ENCODE measurements at regions not wholly inside any gene's neighbourhood (a gene's known extent, or its start where the extent isn't known, plus 50 kb on each side); places are given as distances from the start of the nearest gene placed in this dataset.

DNA sequence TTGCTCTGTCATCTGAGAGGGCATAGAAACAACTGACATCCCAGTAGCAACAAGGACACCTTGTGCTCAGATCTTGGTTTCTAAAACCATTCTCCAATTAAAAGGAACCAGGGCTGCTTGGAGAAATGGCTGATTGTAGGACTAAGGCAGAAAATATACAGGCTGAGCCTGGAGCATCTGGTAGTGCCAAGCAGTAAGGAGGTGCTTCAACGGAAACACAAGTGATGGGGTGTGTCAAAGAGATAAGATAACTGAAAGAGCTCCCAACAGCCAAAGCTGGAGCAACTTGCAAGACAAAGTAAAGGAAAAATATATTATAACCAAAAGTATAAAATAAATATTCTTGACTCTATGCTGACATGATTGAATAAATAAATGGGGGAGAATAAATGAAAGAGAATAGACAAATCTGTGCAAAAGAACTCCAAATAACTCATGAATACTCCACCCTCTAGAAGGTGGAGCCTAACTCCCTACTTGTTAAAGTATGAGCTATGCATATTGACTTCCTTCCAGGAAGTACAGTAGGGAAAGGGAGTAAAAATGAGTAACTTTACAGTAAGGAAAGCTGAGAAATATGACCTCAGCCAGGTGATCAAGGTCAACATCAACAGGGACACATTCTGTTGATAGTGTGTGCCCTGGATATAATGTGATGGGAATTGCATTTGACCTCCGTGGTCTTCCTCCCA, 162.4 kb downstream of the NOC3L start:
- Histone ChIP-seq H3K27ac (replicated peaks) (no peak overlapping the region), H3K27me3 (ENCODE audit: insufficient read depth, poor library complexity, severe bottlenecking) (no peaks in the 10 kb centered on the region), H3K4me3 (replicated peaks; ENCODE audit: insufficient read depth, low read length) (no peak overlapping the region)
- DNase-seq (ENCODE audit: low read depth in 1 of 2, low spot score in 1 of 2): no peak
- TF ChIP-seq POLR2AphosphoS5 (IDR thresholded peaks at IDR 0.05; ENCODE audit: low read depth) (no peak), GABPA (IDR thresholded peaks at IDR 0.05; ENCODE audit: low read depth) (no peak), SPI1 (IDR thresholded peaks at IDR 0.05; ENCODE audit: borderline replicate concordance, low read depth) (no peak)
- TF ChIP-seq, protein P1, sequence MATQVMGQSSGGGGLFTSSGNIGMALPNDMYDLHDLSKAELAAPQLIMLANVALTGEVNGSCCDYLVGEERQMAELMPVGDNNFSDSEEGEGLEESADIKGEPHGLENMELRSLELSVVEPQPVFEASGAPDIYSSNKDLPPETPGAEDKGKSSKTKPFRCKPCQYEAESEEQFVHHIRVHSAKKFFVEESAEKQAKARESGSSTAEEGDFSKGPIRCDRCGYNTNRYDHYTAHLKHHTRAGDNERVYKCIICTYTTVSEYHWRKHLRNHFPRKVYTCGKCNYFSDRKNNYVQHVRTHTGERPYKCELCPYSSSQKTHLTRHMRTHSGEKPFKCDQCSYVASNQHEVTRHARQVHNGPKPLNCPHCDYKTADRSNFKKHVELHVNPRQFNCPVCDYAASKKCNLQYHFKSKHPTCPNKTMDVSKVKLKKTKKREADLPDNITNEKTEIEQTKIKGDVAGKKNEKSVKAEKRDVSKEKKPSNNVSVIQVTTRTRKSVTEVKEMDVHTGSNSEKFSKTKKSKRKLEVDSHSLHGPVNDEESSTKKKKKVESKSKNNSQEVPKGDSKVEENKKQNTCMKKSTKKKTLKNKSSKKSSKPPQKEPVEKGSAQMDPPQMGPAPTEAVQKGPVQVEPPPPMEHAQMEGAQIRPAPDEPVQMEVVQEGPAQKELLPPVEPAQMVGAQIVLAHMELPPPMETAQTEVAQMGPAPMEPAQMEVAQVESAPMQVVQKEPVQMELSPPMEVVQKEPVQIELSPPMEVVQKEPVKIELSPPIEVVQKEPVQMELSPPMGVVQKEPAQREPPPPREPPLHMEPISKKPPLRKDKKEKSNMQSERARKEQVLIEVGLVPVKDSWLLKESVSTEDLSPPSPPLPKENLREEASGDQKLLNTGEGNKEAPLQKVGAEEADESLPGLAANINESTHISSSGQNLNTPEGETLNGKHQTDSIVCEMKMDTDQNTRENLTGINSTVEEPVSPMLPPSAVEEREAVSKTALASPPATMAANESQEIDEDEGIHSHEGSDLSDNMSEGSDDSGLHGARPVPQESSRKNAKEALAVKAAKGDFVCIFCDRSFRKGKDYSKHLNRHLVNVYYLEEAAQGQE (IDR thresholded peaks at IDR 0.05; ENCODE audit: insufficient replicate concordance, low read depth): no peak
- TF ChIP-seq, protein P2, sequence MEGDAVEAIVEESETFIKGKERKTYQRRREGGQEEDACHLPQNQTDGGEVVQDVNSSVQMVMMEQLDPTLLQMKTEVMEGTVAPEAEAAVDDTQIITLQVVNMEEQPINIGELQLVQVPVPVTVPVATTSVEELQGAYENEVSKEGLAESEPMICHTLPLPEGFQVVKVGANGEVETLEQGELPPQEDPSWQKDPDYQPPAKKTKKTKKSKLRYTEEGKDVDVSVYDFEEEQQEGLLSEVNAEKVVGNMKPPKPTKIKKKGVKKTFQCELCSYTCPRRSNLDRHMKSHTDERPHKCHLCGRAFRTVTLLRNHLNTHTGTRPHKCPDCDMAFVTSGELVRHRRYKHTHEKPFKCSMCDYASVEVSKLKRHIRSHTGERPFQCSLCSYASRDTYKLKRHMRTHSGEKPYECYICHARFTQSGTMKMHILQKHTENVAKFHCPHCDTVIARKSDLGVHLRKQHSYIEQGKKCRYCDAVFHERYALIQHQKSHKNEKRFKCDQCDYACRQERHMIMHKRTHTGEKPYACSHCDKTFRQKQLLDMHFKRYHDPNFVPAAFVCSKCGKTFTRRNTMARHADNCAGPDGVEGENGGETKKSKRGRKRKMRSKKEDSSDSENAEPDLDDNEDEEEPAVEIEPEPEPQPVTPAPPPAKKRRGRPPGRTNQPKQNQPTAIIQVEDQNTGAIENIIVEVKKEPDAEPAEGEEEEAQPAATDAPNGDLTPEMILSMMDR (IDR thresholded peaks at IDR 0.05; ENCODE audit: insufficient read depth, low read length): no peak

DNA sequence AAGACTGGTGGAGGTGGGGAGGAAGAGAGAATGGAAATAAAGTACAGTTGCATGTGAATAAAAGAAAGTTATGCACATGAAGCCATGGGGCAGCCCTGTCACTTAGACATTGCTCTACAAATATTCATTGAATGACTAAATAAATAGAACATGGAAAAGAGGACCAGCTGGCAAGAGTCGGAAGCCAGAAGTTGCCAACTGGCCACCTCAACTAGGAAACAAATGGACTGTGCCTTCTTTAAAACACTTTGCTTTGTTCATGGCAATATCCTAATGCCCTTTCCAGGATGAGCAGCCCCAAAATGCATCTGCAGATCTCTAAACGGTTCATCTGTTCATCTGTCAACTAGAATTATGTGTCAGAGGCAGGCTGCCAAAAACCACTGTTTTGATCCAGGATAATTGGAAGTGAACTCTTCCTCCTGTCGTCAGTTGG, 157.3 kb downstream of the NOC3L start:
- TF ChIP-seq GABPA (IDR thresholded peaks at IDR 0.05; ENCODE audit: low read depth): no peak
- TF ChIP-seq, protein P1 (IDR thresholded peaks at IDR 0.05; ENCODE audit: insufficient replicate concordance, low read depth): no peak
- TF ChIP-seq POLR2AphosphoS5 (IDR thresholded peaks at IDR 0.05; ENCODE audit: low read depth): no peak
- TF ChIP-seq, protein P2 (IDR thresholded peaks at IDR 0.05; ENCODE audit: insufficient read depth, low read length): no peak
- no peak for TF ChIP-seq SPI1 (IDR thresholded peaks at IDR 0.05; ENCODE audit: borderline replicate concordance, low read depth)
- Histone ChIP-seq H3K27me3 (ENCODE audit: insufficient read depth, poor library complexity, severe bottlenecking) (peaks cover 2% of the 10 kb centered on the region), H3K27ac (replicated peaks) (no peak overlapping the region), H3K4me3 (replicated peaks; ENCODE audit: insufficient read depth, low read length) (no peak overlapping the region)
- no peak for DNase-seq (ENCODE audit: low read depth in 1 of 2, low spot score in 1 of 2)

DNA sequence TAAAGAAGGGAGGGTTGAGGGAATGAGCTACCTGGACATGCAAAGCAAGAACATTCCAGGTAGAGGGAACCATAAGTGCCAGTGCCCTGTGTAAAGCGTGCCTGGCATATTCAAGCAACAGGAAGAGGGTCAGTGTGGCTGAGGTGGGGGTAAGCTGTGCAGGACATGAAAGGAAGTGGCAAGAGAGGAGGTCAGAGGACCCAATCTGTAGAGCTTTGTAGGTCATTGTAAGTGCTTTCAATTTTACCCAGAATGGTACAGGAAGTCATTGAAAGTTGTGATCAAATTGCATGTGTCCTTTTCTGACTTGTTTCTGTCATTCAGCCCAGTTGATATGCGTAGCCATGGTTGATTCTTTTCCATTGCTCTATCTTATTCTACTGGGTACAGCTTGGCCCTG, 156.6 kb downstream of the NOC3L start:
- TF ChIP-seq, protein P2 (IDR thresholded peaks at IDR 0.05; ENCODE audit: insufficient read depth, low read length): no peak
- no peak overlapping the region for H3K4me3 ChIP-seq (replicated peaks; ENCODE audit: insufficient read depth, low read length)
- peaks cover 2% of the 10 kb centered on the region for H3K27me3 ChIP-seq (ENCODE audit: insufficient read depth, poor library complexity, severe bottlenecking)
- H3K27ac ChIP-seq (replicated peaks): no peak overlapping the region
- no peak for DNase-seq (ENCODE audit: low read depth in 1 of 2, low spot score in 1 of 2)

DNA sequence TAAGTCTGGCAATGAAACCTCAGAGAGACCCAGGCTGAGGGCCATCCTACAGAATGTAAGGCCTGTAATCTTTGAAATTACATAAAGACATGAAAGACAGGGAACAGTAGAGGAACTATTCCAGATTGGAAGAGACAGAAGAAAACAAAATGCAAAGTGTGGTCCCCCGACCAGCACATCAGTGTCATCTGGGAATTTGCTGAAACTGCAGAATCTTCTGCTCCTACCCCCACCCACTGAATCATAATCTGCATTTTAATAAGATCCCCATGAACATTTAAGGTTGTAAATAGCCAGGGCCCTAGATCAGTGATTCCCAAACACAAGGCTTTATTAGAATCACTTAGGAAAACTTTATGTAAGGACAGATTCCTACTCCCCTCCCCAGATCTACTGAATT, 154.4 kb downstream of the NOC3L start:
- Histone ChIP-seq H3K27me3 (ENCODE audit: insufficient read depth, poor library complexity, severe bottlenecking) (peaks cover 2% of the 10 kb centered on the region), H3K27ac (replicated peaks) (no peak overlapping the region), H3K4me3 (replicated peaks; ENCODE audit: insufficient read depth, low read length) (no peak overlapping the region)
- TF ChIP-seq GABPA (IDR thresholded peaks at IDR 0.05; ENCODE audit: low read depth) (no peak), POLR2AphosphoS5 (IDR thresholded peaks at IDR 0.05; ENCODE audit: low read depth) (no peak), SPI1 (IDR thresholded peaks at IDR 0.05; ENCODE audit: borderline replicate concordance, low read depth) (no peak)
- TF ChIP-seq, protein P1 (IDR thresholded peaks at IDR 0.05; ENCODE audit: insufficient replicate concordance, low read depth): no peak
- TF ChIP-seq, protein P2 (IDR thresholded peaks at IDR 0.05; ENCODE audit: insufficient read depth, low read length): no peak
- DNase-seq (ENCODE audit: low read depth in 1 of 2, low spot score in 1 of 2): no peak
